H1 (cell line): ENCODE measurements at regions not wholly inside any gene's neighbourhood (a gene's known extent, or its start where the extent isn't known, plus 50 kb on each side); places are given as distances from the start of the nearest gene placed in this dataset.
A peak's percentile ranks its signal among the peaks of the same experiment; 100 is the strongest.

ENCODE experiments used
- CTCF ChIA-PET: fragments of 300-600 bp; sonication (Branson Sonifier 250); formaldehyde crosslinking; loops from one replicate; lab custom pipeline; 2021; ENCODE audit not compliant: partially characterized antibody; lab: Charles Lee
- POLR2A ChIA-PET: fragments of 300-600 bp; sonication (Branson Sonifier 250); formaldehyde crosslinking; loops from one replicate; lab custom pipeline; 2021; ENCODE audit warnings: inconsistent platforms; ENCODE audit not compliant: partially characterized antibody; lab: Charles Lee
- DNase-seq, 2 experiments: peaks; one replicate each; pipeline versions ENCODE4 v3.0.0 to v3.0.0-alpha.2; 2010 to 2022; ENCODE audit warnings: low spot score in 2 of 2, low read depth in 1 of 2, mixed read lengths in 1 of 2
- FAIRE-seq: peaks from 2 replicates; lab custom pipeline; 2011; peaks lifted over from hg19 to GRCh38; lab: Jason Lieb, UNC
- H2AFZ ChIP-seq: 2 replicates; pipeline ENCODE4 v1.8.1; 2012; ENCODE audit warnings: low read length, inconsistent platforms
- H2AK5ac ChIP-seq: 2 replicates; pipeline ENCODE4 v1.6.1; 2013; ENCODE audit warnings: low read depth, low read length
- H2BK120ac ChIP-seq: replicated peaks from 2 replicates; pipeline ENCODE3; 2013; ENCODE audit warnings: low read depth, low read length, inconsistent platforms
- H2BK12ac ChIP-seq: 2 replicates; pipeline ENCODE4 v1.6.1; 2013; ENCODE audit warnings: low read depth, low read length
- H2BK15ac ChIP-seq: 2 replicates; pipeline ENCODE4 v1.6.1; 2013; ENCODE audit warnings: low read length
- H2BK20ac ChIP-seq: 2 replicates; pipeline ENCODE4 v1.6.1; 2013; ENCODE audit warnings: low read length
- H2BK5ac ChIP-seq: 2 replicates; pipeline ENCODE4 v1.6.1; 2013; ENCODE audit warnings: low read depth, low read length
- H3K14ac ChIP-seq: 2 replicates; pipeline ENCODE4 v1.6.1; 2013; ENCODE audit warnings: inconsistent platforms; ENCODE audit not compliant: insufficient read length
- H3K18ac ChIP-seq: 2 replicates; pipeline ENCODE4 v1.6.1; 2013; ENCODE audit warnings: low read length; ENCODE audit errors: extremely low read depth
- H3K23ac ChIP-seq: 2 replicates; pipeline ENCODE4 v1.6.1; 2013; ENCODE audit warnings: inconsistent platforms; ENCODE audit not compliant: insufficient read length
- H3K23me2 ChIP-seq: 2 replicates; pipeline ENCODE4 v1.6.1; 2013; ENCODE audit warnings: low read depth, low read length
- H3K27ac ChIP-seq: 2 replicates; pipeline ENCODE4 v1.6.1; 2011; ENCODE audit warnings: low read depth, low read length, inconsistent platforms
- H3K27me3 ChIP-seq, 4 experiments: replicated peaks in 1 of 4; 1 replicate in 1 of 4; 2 replicates in 3 of 4; pipeline versions ENCODE4 v1.6.1 to v1.8.1; 2011 to 2013; ENCODE audit warnings: low read length in 3 of 4, mild to moderate bottlenecking in 3 of 4, inconsistent platforms in 2 of 4, mixed read lengths in 2 of 4, moderate library complexity in 1 of 4; ENCODE audit not compliant: control insufficient read depth in 3 of 4, insufficient read depth in 3 of 4; ENCODE audit errors: extremely low read depth in 1 of 4
- H3K36me3 ChIP-seq, 4 experiments: 2 replicates each; pipeline versions ENCODE4 v1.6.1 to v1.8.1; 2011 to 2013; ENCODE audit warnings: mild to moderate bottlenecking in 4 of 4, low read length in 3 of 4, moderate library complexity in 2 of 4, control low read depth in 1 of 4, inconsistent platforms in 1 of 4; ENCODE audit not compliant: insufficient read depth in 4 of 4, control insufficient read depth in 2 of 4
- H3K4ac ChIP-seq: replicated peaks from 2 replicates; pipeline ENCODE3; 2013; ENCODE audit warnings: low read length, low read depth, mixed read lengths, inconsistent platforms; ENCODE audit not compliant: insufficient read length
- H3K4me1 ChIP-seq, 4 experiments: replicated peaks in 1 of 4; 1 replicate in 1 of 4; 2 replicates in 3 of 4; pipeline versions ENCODE4 v1.6.1 to v1.8.1; 2011 to 2013; ENCODE audit warnings: low read length in 3 of 4, inconsistent platforms in 2 of 4, mixed read lengths in 1 of 4; ENCODE audit not compliant: insufficient read depth in 4 of 4, control insufficient read depth in 3 of 4
- H3K4me2 ChIP-seq, 2 experiments: 2 replicates each; pipeline versions ENCODE4 v1.6.1 to v1.8.1; 2011 to 2013; ENCODE audit warnings: low read depth in 2 of 2, low read length in 2 of 2, control low read depth in 1 of 2, inconsistent platforms in 1 of 2, mild to moderate bottlenecking in 1 of 2; ENCODE audit not compliant: insufficient read depth in 1 of 2
- H3K4me3 ChIP-seq, 4 experiments: fragments of 200-600, 300-600 bp in 1 of 4; sonication (generic), shearing (Covaris generic), sonication (Bioruptor Twin) in 1 of 4; 2 replicates each; pipeline versions ENCODE4 v1.5.1 to v1.8.1; 2011 to 2016; ENCODE audit warnings: low read length in 4 of 4, low read depth in 3 of 4, control low read depth in 2 of 4, inconsistent platforms in 2 of 4, mild to moderate bottlenecking in 2 of 4, mixed read lengths in 1 of 4, moderate library complexity in 1 of 4; ENCODE audit not compliant: insufficient read depth in 2 of 4; ENCODE audit errors: extremely low read depth in 1 of 4
- H3K56ac ChIP-seq: replicated peaks from 2 replicates; pipeline ENCODE3; 2013; ENCODE audit warnings: low read depth, mild to moderate bottlenecking, mixed read lengths, low read length, inconsistent platforms; ENCODE audit not compliant: insufficient read length
- H3K79me1 ChIP-seq: 2 replicates; pipeline ENCODE4 v1.6.1; 2013; ENCODE audit warnings: low read depth, low read length, control low read depth
- H3K79me2 ChIP-seq, 2 experiments: 2 replicates each; pipeline versions ENCODE4 v1.6.1 to v1.8.1; 2012 to 2013; ENCODE audit warnings: low read length in 2 of 2, mild to moderate bottlenecking in 2 of 2, inconsistent platforms in 1 of 2; ENCODE audit not compliant: insufficient read depth in 2 of 2, control insufficient read depth in 1 of 2
- H3K9ac ChIP-seq, 4 experiments: replicated peaks in 1 of 4; 1 replicate in 1 of 4; 2 replicates in 3 of 4; pipeline versions ENCODE4 v1.6.1 to v1.8.1; 2011 to 2013; ENCODE audit warnings: low read depth in 3 of 4, low read length in 3 of 4, control low read depth in 2 of 4, mild to moderate bottlenecking in 2 of 4, moderate library complexity in 2 of 4, inconsistent platforms in 1 of 4; ENCODE audit errors: extremely low read depth in 1 of 4
- H3K9me3 ChIP-seq, 2 experiments: 2 replicates each; pipeline versions ENCODE4 v1.6.1 to v1.8.1; 2012 to 2013; ENCODE audit warnings: mild to moderate bottlenecking in 2 of 2, moderate library complexity in 2 of 2, control low read depth in 1 of 2, inconsistent platforms in 1 of 2, low read depth in 1 of 2, low read length in 1 of 2, mixed read lengths in 1 of 2; ENCODE audit not compliant: insufficient read depth in 2 of 2
- H4K20me1 ChIP-seq, 2 experiments: replicated peaks in 1 of 2; 2 replicates each; pipeline versions ENCODE3 to v1.8.1; 2011 to 2013; ENCODE audit warnings: inconsistent platforms in 2 of 2, low read length in 2 of 2, mild to moderate bottlenecking in 1 of 2; ENCODE audit not compliant: insufficient read depth in 2 of 2, control insufficient read depth in 1 of 2
- H4K5ac ChIP-seq: 2 replicates; pipeline ENCODE4 v1.6.1; 2013; ENCODE audit warnings: low read length, low read depth, mixed read lengths, inconsistent platforms; ENCODE audit not compliant: insufficient read length
- H4K8ac ChIP-seq: 2 replicates; pipeline ENCODE4 v1.8.0; 2013; ENCODE audit warnings: mild to moderate bottlenecking, moderate library complexity, low read length, inconsistent platforms; ENCODE audit not compliant: insufficient read depth; ENCODE audit errors: extremely low read depth
- H4K91ac ChIP-seq: replicated peaks from 2 replicates; pipeline ENCODE3; 2013; ENCODE audit warnings: low read length, mixed read lengths, inconsistent platforms; ENCODE audit not compliant: insufficient read length
- NANOG ChIP-seq: IDR thresholded peaks from 2 replicates; pipeline ENCODE4 v1.6.1; 2011; ENCODE audit warnings: low read length, low read depth, mild to moderate bottlenecking, inconsistent platforms; ENCODE audit not compliant: insufficient read depth, poor library complexity, severe bottlenecking
- SAP30 ChIP-seq: fragments of 300-600 bp; sonication (generic); IDR thresholded peaks from 2 replicates; pipeline ENCODE4 v1.7.1; 2012; ENCODE audit warnings: low read length, moderate library complexity, mild to moderate bottlenecking, inconsistent platforms; ENCODE audit not compliant: insufficient read depth, insufficient replicate concordance
- WGBS, 2 experiments: shearing (Covaris generic) in 1 of 2; methylation state at CpG; one replicate each; pipeline versions ENCODE4 v1.1.6 to v1.1.7; 2013 to 2015; ENCODE audit warnings: low lambda C conversion rate in 2 of 2, mixed read lengths in 2 of 2, inconsistent platforms in 1 of 2, low coverage in 1 of 2, missing lambda C conversion rate in 1 of 2; ENCODE audit not compliant: insufficient replicate concordance in 2 of 2, insufficient coverage in 1 of 2, insufficient read length in 1 of 2; ENCODE audit errors: extremely low coverage in 1 of 2, missing lambda C conversion rate in 1 of 2; 5-methylcytosine and 5-hydroxymethylcytosine counted together

- FAIRE-seq: no peak
Measured at GRCh38 chr11:71379701-71380100, 68.5 kb downstream of the DHCR7 start.

More at GRCh38 chr11:71379701-71380100, 68.5 kb downstream of the DHCR7 start:
- Histone ChIP-seq H3K9ac (no peak overlapping the region), H3K4me2 (0 out of 4 replicates have a peak overlapping the region, but pooled peaks of 1 of the 2 experiments have one; percentile 17), H2BK5ac (no peak overlapping the region), H3K9me3 (peaks cover 0 to 6% of the 10 kb centered on the region in 2 experiments; a peak in 1 of 4 replicates), H2BK15ac (no peak overlapping the region), H2BK120ac (no peak overlapping the region), H4K8ac (no peak overlapping the region), H3K23me2 (peaks cover 10% of the 10 kb centered on the region; the same call in 1 of the 2 replicates), H3K27ac (no peak overlapping the region), H4K20me1 (no peaks in the 10 kb centered on the region)
- no peak for DNase-seq
- CTCF ChIA-PET: interaction anchor here (0.9 kb wide), 1 partner anchor 40 kb away, joined by 3 read pairs; no protein-coding TSS in a partner anchor
- TF ChIP-seq SAP30 (no peak), NANOG (peak; percentile 41)
- TF ChIP-seq, all 59 proteins: peak for 1
- no peak overlapping the region for H2AFZ ChIP-seq
- no peak overlapping the region for H3K14ac ChIP-seq
- H3K36me3 ChIP-seq: no peaks in the 10 kb centered on the region
- no peak overlapping the region for H2BK20ac ChIP-seq
- no peak overlapping the region for H4K91ac ChIP-seq
- no peak overlapping the region for H2BK12ac ChIP-seq
- no peaks in the 10 kb centered on the region; a peak in 2 of 7 replicates for H3K27me3 ChIP-seq
- no peak overlapping the region for H3K4me3 ChIP-seq
- no peak overlapping the region for H4K5ac ChIP-seq
- no peak overlapping the region for H3K23ac ChIP-seq
- H3K4me1 ChIP-seq: no peaks in the 10 kb centered on the region
- H3K79me1 ChIP-seq: no peaks in the 10 kb centered on the region
- H3K56ac ChIP-seq: no peak overlapping the region
- no peak overlapping the region for H2AK5ac ChIP-seq
- H3K18ac ChIP-seq: no peak overlapping the region
- POLR2A ChIA-PET: no interaction called here
- no peak overlapping the region for H3K4ac ChIP-seq
- no peaks in the 10 kb centered on the region for H3K79me2 ChIP-seq
- WGBS, 2 experiments: 68% methylated on average over 2 of the region's 2 CpGs; no CpG with 5 or more reads in 1 of the 2 experiments
